ENCODE measurements at regions not wholly inside any gene's neighbourhood (a gene's known extent, or its start where the extent isn't known, plus 50 kb on each side); places are given as distances from the start of the nearest gene placed in this dataset.

DNA sequence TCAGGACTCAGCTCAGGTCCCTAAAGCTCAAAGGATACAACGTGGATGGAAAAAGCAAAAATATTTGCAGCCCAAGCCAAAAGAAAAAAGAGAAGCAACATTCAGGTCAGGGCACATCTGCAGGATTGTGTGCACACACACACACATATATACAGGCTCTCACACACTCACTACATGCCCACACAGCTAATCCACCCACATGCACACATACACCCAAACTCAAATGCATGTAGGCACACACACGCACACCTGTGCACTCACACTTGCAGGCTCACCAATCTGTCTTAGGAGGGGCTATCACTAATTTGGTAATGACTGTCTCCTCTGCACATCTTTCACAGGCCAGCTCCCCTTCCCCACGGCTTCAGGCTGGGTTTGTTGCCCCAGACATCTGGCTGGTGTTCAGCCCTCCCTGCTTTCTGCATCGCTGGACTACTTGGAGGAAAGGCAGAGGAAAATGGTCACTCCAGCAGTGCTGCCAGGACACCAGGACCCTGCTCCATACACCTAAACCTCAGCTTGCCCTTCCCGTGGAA is 103.6 kb upstream of the DRD2 start:
- Histone ChIP-seq H3K4me1 (peaks cover 0 to 13% (median 0%) of the 10 kb centered on the region in 9 donors), H3K4me3 (no peak overlapping the region), H3K9me3 (no peaks in the 10 kb centered on the region), H3K27ac (no peak overlapping the region), H3K36me3 (no peaks in the 10 kb centered on the region), H3K27me3 (no peaks in the 10 kb centered on the region)
- TF ChIP-seq, protein P1, sequence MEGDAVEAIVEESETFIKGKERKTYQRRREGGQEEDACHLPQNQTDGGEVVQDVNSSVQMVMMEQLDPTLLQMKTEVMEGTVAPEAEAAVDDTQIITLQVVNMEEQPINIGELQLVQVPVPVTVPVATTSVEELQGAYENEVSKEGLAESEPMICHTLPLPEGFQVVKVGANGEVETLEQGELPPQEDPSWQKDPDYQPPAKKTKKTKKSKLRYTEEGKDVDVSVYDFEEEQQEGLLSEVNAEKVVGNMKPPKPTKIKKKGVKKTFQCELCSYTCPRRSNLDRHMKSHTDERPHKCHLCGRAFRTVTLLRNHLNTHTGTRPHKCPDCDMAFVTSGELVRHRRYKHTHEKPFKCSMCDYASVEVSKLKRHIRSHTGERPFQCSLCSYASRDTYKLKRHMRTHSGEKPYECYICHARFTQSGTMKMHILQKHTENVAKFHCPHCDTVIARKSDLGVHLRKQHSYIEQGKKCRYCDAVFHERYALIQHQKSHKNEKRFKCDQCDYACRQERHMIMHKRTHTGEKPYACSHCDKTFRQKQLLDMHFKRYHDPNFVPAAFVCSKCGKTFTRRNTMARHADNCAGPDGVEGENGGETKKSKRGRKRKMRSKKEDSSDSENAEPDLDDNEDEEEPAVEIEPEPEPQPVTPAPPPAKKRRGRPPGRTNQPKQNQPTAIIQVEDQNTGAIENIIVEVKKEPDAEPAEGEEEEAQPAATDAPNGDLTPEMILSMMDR (IDR thresholded peaks at IDR 0.05) = no peak
- no peak for DNase-seq
- intact Hi-C loops (cut with DNase I) = no loop called here
- WGBS, 2 donors = 65 to 68% methylated on average over 5 of the region's 5 CpGs
- ATAC-seq = no peak

DNA sequence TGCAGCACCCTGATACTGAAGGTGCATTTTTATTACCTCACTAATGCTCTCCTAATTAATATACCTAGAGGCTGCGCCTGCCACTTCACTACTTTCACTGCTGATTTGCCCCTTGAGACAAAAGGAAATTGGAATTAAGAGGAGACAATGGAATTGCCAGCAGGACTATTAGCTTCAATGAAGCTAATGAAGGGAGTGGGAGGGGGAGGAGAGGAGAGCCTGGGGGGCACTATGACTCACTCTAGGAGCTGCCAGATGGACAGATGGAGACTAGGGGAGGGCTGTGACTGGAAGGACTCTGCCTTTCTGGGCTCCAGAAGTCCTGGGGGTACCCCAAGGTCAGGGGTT is 102.8 kb upstream of the DRD2 start:
- no peak for DNase-seq
- Histone ChIP-seq H3K9me3 (no peaks in the 10 kb centered on the region), H3K27me3 (no peaks in the 10 kb centered on the region), H3K4me1 (peaks cover 0 to 13% (median 0%) of the 10 kb centered on the region in 9 donors), H3K4me3 (no peak overlapping the region), H3K36me3 (no peaks in the 10 kb centered on the region), H3K27ac (no peak overlapping the region)
- TF ChIP-seq, protein P1 (IDR thresholded peaks at IDR 0.05) = no peak
- intact Hi-C loops (cut with DNase I) = no loop called here
- WGBS, 2 donors = 64 to 90% methylated on average over 1 of the region's 1 CpG
- ATAC-seq = no peak

DNA sequence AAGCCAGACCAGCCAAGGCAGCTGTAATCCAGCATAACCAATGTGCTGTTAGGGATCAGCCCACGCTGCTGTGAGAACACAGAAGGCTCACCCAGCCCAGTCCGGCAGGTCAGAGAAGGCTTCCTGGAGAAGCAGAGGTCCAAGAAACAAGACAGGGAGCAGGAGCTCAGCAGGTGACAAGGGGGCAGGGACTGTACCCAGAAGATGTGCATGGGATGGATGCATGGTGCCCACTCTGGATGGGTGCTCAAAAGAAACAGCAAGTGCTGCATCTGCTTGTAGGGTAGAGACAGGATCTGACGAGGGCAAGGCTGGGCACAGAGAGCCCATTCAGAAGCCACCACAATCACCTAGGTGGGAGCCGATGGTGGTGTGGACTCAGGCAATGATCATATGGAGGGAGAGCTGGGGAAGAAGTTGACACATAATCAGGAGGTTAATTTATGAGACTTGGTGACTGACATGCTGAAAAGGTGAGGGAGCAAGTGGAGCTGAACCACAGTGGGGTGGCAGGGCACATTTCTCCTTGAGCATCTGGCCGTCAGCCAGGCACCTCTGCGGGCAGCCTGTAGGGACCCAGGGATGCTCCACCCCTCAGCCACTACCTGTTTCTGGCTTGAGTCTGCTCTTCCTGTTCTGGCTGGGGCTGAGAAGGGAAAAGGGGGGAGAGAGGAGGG is 102.3 kb upstream of the DRD2 start:
- Histone ChIP-seq H3K27me3 (no peaks in the 10 kb centered on the region), H3K9me3 (no peaks in the 10 kb centered on the region), H3K27ac (no peak overlapping the region), H3K4me3 (no peak overlapping the region), H3K36me3 (no peaks in the 10 kb centered on the region), H3K4me1 (peaks cover 0 to 13% (median 0%) of the 10 kb centered on the region in 9 donors)
- DNase-seq (no peak), ATAC-seq (peak in 1 of 8 donors; percentile 33)
- WGBS, 2 donors = 67 to 71% methylated on average over 6 of the region's 6 CpGs
- TF ChIP-seq, protein P1 (IDR thresholded peaks at IDR 0.05) = no peak
- intact Hi-C loops (cut with DNase I) = no loop called here

DNA sequence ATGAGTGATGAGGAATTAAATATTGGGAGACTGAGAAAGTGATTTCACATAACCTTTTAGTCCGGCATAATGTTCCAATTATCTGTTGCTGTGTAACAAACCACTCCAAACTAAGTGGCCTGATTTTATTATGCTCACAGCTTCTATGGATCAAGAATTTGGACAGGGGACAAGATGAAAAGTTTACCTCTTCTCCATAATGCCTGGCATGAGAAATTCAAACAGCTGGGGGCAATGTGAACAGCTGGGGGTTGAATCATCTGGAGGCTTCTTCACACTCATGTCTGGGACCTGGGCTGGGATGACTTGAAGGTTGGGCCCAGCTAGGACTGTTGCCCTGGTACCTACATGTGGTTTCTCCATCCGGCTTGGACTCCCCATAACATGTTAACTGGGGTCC is 99.4 kb upstream of the DRD2 start:
- Histone ChIP-seq H3K4me1 (peaks cover 0 to 22% (median 5%) of the 10 kb centered on the region in 9 donors), H3K36me3 (no peaks in the 10 kb centered on the region), H3K4me3 (no peak overlapping the region), H3K9me3 (no peaks in the 10 kb centered on the region), H3K27ac (no peak overlapping the region), H3K27me3 (no peaks in the 10 kb centered on the region)
- DNase-seq = no peak
- WGBS, 2 donors = 72 to 93% methylated on average over 2 of the region's 2 CpGs
- TF ChIP-seq, protein P1 (IDR thresholded peaks at IDR 0.05) = no peak
- intact Hi-C loops (cut with DNase I) = no loop called here
- ATAC-seq = no peak

Data from heart right ventricle (tissue), 16 donors.